Left ventricle myocardium inferior (tissue), 1 donor: ENCODE measurements at regions not wholly inside any gene's neighbourhood (a gene's known extent, or its start where the extent isn't known, plus 50 kb on each side); places are given as distances from the start of the nearest gene placed in this dataset.
"Not testable (repeated sequence)": the region's sequence is repeated elsewhere in the genome, so short reads cannot be mapped to it uniquely, and the experiment has no call there.

Source experiments
- DNase-seq: peaks from one replicate; pipeline ENCODE4 v3.0.0-alpha.2; 2020
- H3K27ac ChIP-seq: fragments of 200-600 bp; replicated peaks from 2 replicates; pipeline ENCODE4 v1.8.0; 2021
- H3K27me3 ChIP-seq: fragments of 200-600 bp; 2 replicates; pipeline ENCODE4 v1.8.0; 2021; ENCODE audit warnings: low read depth
- H3K36me3 ChIP-seq: fragments of 200-600 bp; 2 replicates; pipeline ENCODE4 v1.8.0; 2021
- H3K4me1 ChIP-seq: fragments of 200-600 bp; 2 replicates; pipeline ENCODE4 v1.8.0; 2021
- H3K4me3 ChIP-seq: fragments of 200-600 bp; 2 replicates; pipeline ENCODE4 v1.8.0; 2021; ENCODE audit warnings: mild to moderate bottlenecking, moderate library complexity
- H3K9me3 ChIP-seq: fragments of 200-600 bp; replicated peaks from 2 replicates; pipeline ENCODE4 v1.8.0; 2021
- intact Hi-C: fragments of 100-400 bp; cut with micrococcal nuclease; formaldehyde crosslinking; loops from one replicate; pipeline ENCODE4 v1.11.0; 2022
- TF ChIP-seq, protein P1 (sequence below): fragments of 200-600 bp; IDR thresholded peaks from 2 replicates; pipeline ENCODE4 v1.8.0; 2021; ENCODE audit warnings: antibody characterized with exemption, mild to moderate bottlenecking, borderline replicate concordance
- donor health status: DM: no; HTN: yes; CAD: no; lungs with severe emphysema.

DNA sequence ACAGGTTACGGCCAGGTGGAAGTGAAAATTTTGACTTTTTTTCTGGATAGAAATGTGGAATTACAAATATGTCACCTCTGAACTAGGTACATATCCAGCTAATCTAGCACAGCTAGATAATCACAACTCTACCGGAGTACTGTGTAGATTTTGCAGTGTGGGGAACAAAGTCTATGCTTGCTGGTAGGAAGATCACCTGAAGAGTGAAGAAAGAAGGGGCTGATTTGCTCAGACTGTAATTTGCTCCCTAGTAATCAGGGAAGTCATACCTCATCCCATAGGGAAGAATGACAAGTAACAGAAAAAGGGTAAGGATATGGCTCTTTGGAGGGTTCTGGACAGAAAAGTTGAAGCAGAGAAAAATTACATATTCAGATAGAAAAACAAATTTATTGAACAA is 319.6 kb upstream of the TMPRSS15 start:
- H3K27me3 ChIP-seq, result no peaks in the 10 kb centered on the region
- intact Hi-C loops, result no loop called here
- no peaks in the 10 kb centered on the region for H3K36me3 ChIP-seq
- DNase-seq, result no peak
- no peak overlapping the region for H3K27ac ChIP-seq
- H3K4me3 ChIP-seq, result no peak overlapping the region
- H3K9me3 ChIP-seq, result no peaks in the 10 kb centered on the region
- TF ChIP-seq, protein P1, sequence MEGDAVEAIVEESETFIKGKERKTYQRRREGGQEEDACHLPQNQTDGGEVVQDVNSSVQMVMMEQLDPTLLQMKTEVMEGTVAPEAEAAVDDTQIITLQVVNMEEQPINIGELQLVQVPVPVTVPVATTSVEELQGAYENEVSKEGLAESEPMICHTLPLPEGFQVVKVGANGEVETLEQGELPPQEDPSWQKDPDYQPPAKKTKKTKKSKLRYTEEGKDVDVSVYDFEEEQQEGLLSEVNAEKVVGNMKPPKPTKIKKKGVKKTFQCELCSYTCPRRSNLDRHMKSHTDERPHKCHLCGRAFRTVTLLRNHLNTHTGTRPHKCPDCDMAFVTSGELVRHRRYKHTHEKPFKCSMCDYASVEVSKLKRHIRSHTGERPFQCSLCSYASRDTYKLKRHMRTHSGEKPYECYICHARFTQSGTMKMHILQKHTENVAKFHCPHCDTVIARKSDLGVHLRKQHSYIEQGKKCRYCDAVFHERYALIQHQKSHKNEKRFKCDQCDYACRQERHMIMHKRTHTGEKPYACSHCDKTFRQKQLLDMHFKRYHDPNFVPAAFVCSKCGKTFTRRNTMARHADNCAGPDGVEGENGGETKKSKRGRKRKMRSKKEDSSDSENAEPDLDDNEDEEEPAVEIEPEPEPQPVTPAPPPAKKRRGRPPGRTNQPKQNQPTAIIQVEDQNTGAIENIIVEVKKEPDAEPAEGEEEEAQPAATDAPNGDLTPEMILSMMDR, result no peak
- H3K4me1 ChIP-seq, result no peaks in the 10 kb centered on the region

DNA sequence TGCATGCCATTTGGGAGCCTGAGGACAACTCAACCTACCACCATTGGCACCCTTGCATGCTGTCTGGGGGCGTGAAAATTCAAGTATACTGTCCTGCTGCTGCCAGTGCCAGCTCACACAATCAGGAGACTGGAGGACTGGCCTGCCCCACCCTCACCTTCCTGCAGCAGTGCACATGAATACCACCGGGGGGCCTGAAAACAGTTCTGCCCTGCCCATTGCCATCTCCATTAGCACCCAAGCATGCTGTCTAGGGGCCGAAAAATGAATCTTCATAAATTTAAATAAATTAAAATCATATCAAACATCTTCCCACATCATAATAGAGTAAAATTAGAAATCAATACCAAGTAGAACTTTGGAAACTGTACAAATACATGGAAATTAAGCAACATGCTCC is 322.1 kb upstream of the TMPRSS15 start:
- intact Hi-C loops, result no loop called here
- no peak overlapping the region for H3K4me3 ChIP-seq
- TF ChIP-seq, protein P1, result no peak
- no peaks in the 10 kb centered on the region for H3K9me3 ChIP-seq
- no peaks in the 10 kb centered on the region for H3K36me3 ChIP-seq
- H3K4me1 ChIP-seq, result no peaks in the 10 kb centered on the region
- H3K27me3 ChIP-seq, result no peaks in the 10 kb centered on the region
- DNase-seq, result no peak
- no peak overlapping the region for H3K27ac ChIP-seq

DNA sequence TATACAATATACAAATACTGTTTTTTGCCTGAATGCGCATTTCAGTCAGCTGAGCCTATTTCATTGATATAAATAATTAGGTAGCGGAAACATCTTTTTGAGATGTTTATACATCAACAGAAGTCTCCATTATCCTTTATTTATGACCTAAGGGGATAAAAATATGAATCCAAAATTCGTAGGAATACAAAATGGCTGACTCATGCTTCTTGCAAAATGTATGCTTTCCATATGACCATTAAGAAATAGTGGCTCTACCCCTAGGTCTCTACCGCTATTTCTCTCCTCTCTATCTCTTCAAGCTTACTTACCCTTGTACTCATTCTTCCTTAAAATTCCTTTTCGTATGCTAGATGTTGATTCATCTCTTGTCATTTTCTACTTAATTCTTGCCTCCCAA is 338.4 kb upstream of the TMPRSS15 start:
- TF ChIP-seq, protein P1, result no peak
- no peaks in the 10 kb centered on the region for H3K27me3 ChIP-seq
- DNase-seq, result no peak
- no peaks in the 10 kb centered on the region for H3K4me1 ChIP-seq
- H3K4me3 ChIP-seq, result no peak overlapping the region
- H3K9me3 ChIP-seq, result no peaks in the 10 kb centered on the region
- H3K36me3 ChIP-seq, result no peaks in the 10 kb centered on the region
- no peak overlapping the region for H3K27ac ChIP-seq
- intact Hi-C loops, result no loop called here

DNA sequence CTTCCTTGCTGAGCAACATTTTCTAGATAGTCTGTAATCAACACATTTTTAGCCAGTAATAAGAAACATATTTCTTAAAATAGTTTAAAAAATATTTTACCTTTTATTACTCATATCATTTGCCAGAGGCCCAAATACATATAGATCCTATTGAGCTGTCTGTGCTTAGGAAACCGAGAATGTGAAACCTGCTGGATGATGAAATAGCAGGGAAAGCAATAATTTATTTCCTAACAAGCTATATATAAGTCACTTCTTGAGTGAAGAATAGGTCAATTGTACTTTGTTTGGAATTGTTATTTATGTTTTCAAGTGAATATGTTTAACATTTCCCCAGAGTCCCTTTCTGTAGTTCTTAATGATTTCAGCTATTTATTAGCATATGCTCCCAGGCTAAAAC is 339.9 kb upstream of the TMPRSS15 start:
- no peaks in the 10 kb centered on the region for H3K9me3 ChIP-seq
- H3K36me3 ChIP-seq, result no peaks in the 10 kb centered on the region
- TF ChIP-seq, protein P1, result no peak
- intact Hi-C loops, result no loop called here
- no peak for DNase-seq
- no peaks in the 10 kb centered on the region for H3K4me1 ChIP-seq
- no peak overlapping the region for H3K27ac ChIP-seq
- no peak overlapping the region for H3K4me3 ChIP-seq
- no peaks in the 10 kb centered on the region for H3K27me3 ChIP-seq

DNA sequence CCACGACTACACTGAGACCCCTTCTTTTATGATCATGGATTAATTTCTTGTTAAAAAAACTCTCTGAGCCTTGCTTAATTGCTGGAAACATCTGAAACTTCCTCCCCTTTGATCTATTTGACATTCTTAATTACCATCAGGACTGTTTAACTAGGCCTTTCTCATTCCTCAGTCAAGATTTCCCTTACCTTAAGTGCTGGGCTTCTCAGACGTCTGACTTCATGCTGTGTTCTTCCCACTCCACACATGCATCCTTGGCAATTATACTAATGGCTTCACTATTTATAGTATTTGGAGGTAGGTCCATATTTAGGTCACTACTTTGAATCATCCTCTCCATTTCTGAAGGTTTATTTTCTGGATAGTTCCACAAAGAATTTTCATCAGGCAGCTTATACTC is 341.3 kb upstream of the TMPRSS15 start:
- Histone ChIP-seq H3K4me3 (no peak overlapping the region), H3K4me1 (no peaks in the 10 kb centered on the region), H3K36me3 (no peaks in the 10 kb centered on the region), H3K27me3 (no peaks in the 10 kb centered on the region), H3K27ac (no peak overlapping the region), H3K9me3 (no peaks in the 10 kb centered on the region)
- TF ChIP-seq, protein P1, result no peak
- no peak for DNase-seq
- intact Hi-C loops, result no loop called here

DNA sequence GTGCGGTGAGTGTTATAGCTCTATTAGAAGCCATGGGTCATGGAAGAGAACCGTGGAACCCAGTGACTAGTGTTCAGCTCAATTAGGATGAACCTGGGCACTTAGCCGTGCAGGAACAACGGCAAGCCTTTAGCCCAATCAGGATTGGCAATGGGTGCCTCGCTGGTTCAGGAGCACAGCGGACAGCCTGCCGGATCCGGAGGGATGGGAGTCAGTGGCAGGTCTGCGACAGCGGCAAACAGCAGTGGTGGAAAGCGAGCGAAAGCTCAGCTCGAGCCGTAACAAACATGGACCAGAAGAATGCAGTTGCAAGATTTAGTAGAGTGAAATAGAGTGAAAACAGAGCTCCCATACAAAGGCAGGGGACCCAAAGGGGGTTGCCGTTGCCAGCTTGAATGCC is 349.3 kb upstream of the TMPRSS15 start:
- intact Hi-C loops, H3K27me3 ChIP-seq, H3K4me3 ChIP-seq, H3K27ac ChIP-seq, DNase-seq, H3K9me3 ChIP-seq, H3K4me1 ChIP-seq, H3K36me3 ChIP-seq: not testable (repeated sequence)

DNA sequence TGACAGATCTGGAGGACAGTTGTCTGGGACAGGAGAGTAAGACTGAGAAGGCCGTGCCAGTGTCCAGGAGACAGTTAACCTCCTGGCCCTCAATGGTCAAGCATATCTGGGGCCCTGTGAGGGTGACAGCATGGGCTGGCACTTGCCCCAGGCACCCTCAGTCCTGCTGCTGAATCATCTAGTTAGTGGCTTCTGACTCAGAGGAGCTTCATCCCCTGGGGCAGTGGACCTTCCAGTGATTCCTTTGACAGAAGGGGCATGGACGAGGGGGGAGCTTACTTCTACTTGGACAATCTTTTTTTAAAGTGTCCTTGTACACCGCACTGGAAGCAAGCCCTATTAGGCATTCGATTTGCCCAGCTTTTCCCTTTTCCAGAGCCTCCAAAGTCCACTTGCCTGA is 352.7 kb upstream of the TMPRSS15 start:
- H3K4me3 ChIP-seq, H3K9me3 ChIP-seq, DNase-seq, intact Hi-C loops, H3K36me3 ChIP-seq, H3K27me3 ChIP-seq, H3K4me1 ChIP-seq, H3K27ac ChIP-seq: not testable (repeated sequence)
